Smooth muscle cell (in vitro differentiated cells): ENCODE measurements at regions not wholly inside any gene's neighbourhood (a gene's known extent, or its start where the extent isn't known, plus 50 kb on each side); places are given as distances from the start of the nearest gene placed in this dataset.

Source experiments
- DNase-seq: peaks from one replicate; lab custom pipeline; 2025; ENCODE audit not compliant: unreplicated experiment; lab: John Stamatoyannopoulos, UW
- H2AFZ ChIP-seq: fragments of 200-600 bp; sonication (generic); 2 replicates; pipeline ENCODE4 v1.6.0; 2016; ENCODE audit warnings: antibody characterized with exemption, low read depth, mild to moderate bottlenecking
- H3F3A ChIP-seq: fragments of 200-600 bp; sonication (generic); 2 replicates; pipeline ENCODE4 v1.6.0; 2017; ENCODE audit warnings: antibody characterized with exemption, low read depth
- H3K27ac ChIP-seq: fragments of 200-600 bp; sonication (generic); 2 replicates; pipeline ENCODE4 v1.5.1; 2016; ENCODE audit warnings: low read depth, mild to moderate bottlenecking
- H3K27me3 ChIP-seq: fragments of 200-600 bp; sonication (generic); 2 replicates; pipeline ENCODE4 v1.6.1; 2016; ENCODE audit warnings: low read depth, mild to moderate bottlenecking
- H3K36me3 ChIP-seq: fragments of 200-600 bp; sonication (generic); 2 replicates; pipeline ENCODE4 v1.5.1; 2016; ENCODE audit warnings: low read depth
- H3K4me1 ChIP-seq: fragments of 200-600 bp; sonication (generic); 2 replicates; pipeline ENCODE4 v1.5.1; 2016; ENCODE audit warnings: low read depth
- H3K4me2 ChIP-seq: fragments of 200-600 bp; sonication (generic); 2 replicates; pipeline ENCODE4 v1.6.0; 2016; ENCODE audit warnings: mild to moderate bottlenecking
- H3K4me3 ChIP-seq: fragments of 200-600 bp; sonication (generic); 2 replicates; pipeline ENCODE4 v1.5.1; 2016; ENCODE audit warnings: mild to moderate bottlenecking
- H3K79me2 ChIP-seq: fragments of 200-600 bp; sonication (generic); 2 replicates; pipeline ENCODE4 v1.6.0; 2016; ENCODE audit warnings: low read depth, mild to moderate bottlenecking
- H3K9ac ChIP-seq: fragments of 200-600 bp; sonication (generic); 2 replicates; pipeline ENCODE4 v1.6.0; 2016; ENCODE audit warnings: low read depth
- H3K9me3 ChIP-seq: fragments of 200-600 bp; sonication (generic); replicated peaks from 2 replicates; pipeline ENCODE4 v1.5.1; 2016; ENCODE audit warnings: low read depth
- H4K20me1 ChIP-seq: fragments of 200-600 bp; sonication (generic); 2 replicates; pipeline ENCODE4 v1.6.0; 2016; ENCODE audit warnings: low read depth
- CTCF ChIP-seq: fragments of 200-600 bp; sonication (generic); IDR thresholded peaks from 2 replicates; pipeline ENCODE4 v1.5.1; 2017; ENCODE audit warnings: borderline replicate concordance, mild to moderate bottlenecking, antibody characterized with exemption; ENCODE audit not compliant: insufficient read depth, poor library complexity, severe bottlenecking
- WGBS: methylation state at CpG from one replicate; pipeline ENCODE4 v1.1.7; 2016; ENCODE audit warnings: low lambda C conversion rate; 5-methylcytosine and 5-hydroxymethylcytosine counted together

- Histone ChIP-seq H3K4me2 (no peak overlapping the region), H3F3A (no peaks in the 10 kb centered on the region), H3K4me1 (no peaks in the 10 kb centered on the region), H3K27ac (no peak overlapping the region), H3K79me2 (no peaks in the 10 kb centered on the region), H3K9ac (no peak overlapping the region), H3K36me3 (no peaks in the 10 kb centered on the region), H2AFZ (no peak overlapping the region), H3K27me3 (no peaks in the 10 kb centered on the region), H3K9me3 (peaks cover 7% of the 10 kb centered on the region), H3K4me3 (no peak overlapping the region), H4K20me1 (no peaks in the 10 kb centered on the region)
- no peak for TF ChIP-seq CTCF
- 91% methylated on average over 5 of the region's 5 CpGs for WGBS
- DNase-seq, result no peak
Observed at GRCh38 chr22:47561766-47562165, 799.3 kb downstream of the TBC1D22A start.

DNA sequence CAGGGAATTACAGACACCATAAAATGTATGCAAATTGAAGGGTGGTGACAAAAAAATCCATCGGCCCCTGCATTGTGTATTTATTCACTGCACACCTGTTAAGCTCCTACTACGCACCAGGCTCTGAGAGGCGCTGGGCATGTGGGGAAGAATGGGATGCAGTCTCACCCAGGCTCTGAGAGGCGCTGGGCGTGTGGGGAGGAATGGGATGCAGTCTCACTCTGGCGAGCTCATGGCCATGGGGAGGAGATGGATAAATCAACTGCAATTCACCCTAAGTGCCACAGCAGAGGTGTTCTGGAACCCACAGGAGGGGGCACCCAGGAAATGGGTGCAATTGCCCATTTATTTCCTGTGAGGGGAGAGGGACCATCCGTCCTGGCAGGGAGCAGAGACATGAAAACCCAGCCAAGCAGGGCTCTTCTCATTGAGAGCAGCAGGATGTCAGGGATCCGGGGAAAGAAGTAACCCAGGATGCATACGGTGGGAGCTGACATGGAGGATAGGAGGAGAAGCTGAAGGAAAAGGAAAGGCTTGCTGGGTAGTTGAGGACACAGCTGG, 798.7 kb downstream of the TBC1D22A start:
- H4K20me1 ChIP-seq, result no peaks in the 10 kb centered on the region
- no peak overlapping the region for H2AFZ ChIP-seq
- no peaks in the 10 kb centered on the region for H3K4me1 ChIP-seq
- H3K27ac ChIP-seq, result no peak overlapping the region
- H3F3A ChIP-seq, result no peaks in the 10 kb centered on the region
- no peak overlapping the region for H3K9ac ChIP-seq
- no peak overlapping the region for H3K4me2 ChIP-seq
- no peaks in the 10 kb centered on the region for H3K79me2 ChIP-seq
- no peak for DNase-seq
- H3K36me3 ChIP-seq, result no peaks in the 10 kb centered on the region
- H3K9me3 ChIP-seq, result peaks cover 4% of the 10 kb centered on the region
- no peak for TF ChIP-seq CTCF
- H3K27me3 ChIP-seq, result no peaks in the 10 kb centered on the region
- WGBS, result 79% methylated on average over 9 of the region's 9 CpGs
- H3K4me3 ChIP-seq, result no peak overlapping the region

DNA sequence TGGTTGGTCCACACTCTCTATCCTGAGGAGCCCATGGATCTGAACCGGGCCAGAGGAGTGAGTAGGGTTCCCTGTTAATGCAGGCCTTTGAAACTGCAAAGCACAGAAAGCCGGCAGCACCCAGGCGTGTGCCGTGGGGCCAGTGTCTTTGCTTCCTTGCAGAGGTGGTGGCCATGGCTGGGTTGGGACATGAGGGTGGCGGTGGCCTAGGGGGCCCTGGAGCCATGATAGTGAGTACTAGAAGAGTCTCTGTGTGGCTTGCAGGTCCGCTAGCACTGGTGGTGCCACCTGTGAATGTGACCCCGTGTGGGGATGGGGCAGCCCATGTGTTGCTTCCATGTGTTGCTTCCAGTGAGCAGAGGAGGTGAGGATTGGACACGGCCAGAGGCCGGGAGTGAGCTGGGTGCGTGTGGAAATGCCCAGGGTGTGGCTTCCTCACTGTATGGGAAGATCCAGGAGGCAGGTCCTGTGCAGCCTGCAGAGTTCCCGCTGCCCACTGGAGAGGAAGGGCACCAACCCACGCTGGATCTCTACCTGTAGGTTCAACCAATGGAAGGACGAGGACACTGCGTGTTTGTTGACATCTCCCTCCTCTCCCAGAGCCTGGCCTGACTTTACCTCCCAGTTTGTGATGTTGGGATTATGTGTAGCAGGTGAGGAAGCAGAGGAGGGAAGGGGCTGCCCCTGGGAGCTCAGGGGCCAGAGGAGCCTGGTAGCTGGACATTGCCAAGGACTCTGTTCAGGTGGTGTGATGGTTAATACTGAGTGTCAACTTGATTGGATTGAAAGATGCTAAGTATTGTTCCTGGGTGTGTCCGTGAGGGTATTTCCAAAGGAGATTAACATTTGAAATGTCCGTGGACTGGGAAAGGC, 796.6 kb downstream of the TBC1D22A start:
- H3K4me3 ChIP-seq, result no peak overlapping the region
- H3K36me3 ChIP-seq, result no peaks in the 10 kb centered on the region
- no peak for TF ChIP-seq CTCF
- no peaks in the 10 kb centered on the region for H3K27me3 ChIP-seq
- whole genome bisulfite sequencing, result 82% methylated on average over 16 of the region's 16 CpGs
- no peak overlapping the region for H3K4me2 ChIP-seq
- no peak for DNase-seq
- no peak overlapping the region for H3K9ac ChIP-seq
- H2AFZ ChIP-seq, result no peak overlapping the region
- no peaks in the 10 kb centered on the region for H3K79me2 ChIP-seq
- H3K27ac ChIP-seq, result no peak overlapping the region
- H3K4me1 ChIP-seq, result no peaks in the 10 kb centered on the region
- no peaks in the 10 kb centered on the region for H3F3A ChIP-seq
- H4K20me1 ChIP-seq, result no peaks in the 10 kb centered on the region
- H3K9me3 ChIP-seq, result no peaks in the 10 kb centered on the region
